ENCODE measurements at regions not wholly inside any gene's neighbourhood (a gene's known extent, or its start where the extent isn't known, plus 50 kb on each side); places are given as distances from the start of the nearest gene placed in this dataset.

DNA sequence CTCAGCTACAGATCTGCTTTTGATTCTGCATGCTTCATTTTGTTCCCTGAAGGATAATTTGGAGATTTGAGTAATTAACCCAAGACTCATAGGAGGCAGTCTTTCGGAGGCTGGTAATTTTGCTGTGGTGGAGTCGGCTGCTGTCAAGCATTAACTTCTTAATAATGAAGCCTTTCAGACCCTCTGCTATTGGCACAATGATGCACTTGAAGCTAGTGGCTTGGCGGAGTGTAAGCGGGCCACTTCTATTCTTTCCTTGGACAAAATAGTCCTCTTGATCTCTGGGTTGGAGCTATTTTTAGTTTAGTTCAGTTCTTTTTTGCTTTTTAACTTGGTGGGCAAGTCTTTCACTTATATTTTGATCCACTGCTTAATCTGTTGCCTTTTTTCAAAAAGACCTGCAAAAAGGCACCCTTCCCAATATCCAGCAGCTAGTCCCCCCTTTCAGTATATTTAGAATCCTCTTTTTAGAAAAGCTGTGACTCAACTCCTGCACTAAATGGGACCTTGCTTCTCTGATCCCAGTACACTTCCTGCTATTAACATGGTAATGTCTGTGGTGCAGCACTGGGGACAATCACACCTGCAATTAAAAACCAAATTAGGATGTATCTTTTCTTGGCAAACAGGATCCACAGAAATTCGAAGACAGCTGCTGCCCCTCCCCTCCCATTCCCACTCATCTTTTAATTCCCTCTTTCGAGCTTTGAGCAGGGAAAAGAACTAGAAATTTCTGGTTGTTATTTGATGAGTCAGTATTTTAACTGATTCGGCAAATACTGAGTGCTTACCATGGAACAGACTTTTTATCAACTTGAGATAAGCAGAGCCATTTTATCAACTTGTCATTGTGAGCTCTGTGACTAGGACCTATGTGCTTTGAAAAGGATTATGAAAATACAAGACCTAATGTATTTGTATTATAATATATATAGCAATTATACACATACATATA is 169.4 kb upstream of the ANKRD55 start:
- TF ChIP-seq, protein P1, sequence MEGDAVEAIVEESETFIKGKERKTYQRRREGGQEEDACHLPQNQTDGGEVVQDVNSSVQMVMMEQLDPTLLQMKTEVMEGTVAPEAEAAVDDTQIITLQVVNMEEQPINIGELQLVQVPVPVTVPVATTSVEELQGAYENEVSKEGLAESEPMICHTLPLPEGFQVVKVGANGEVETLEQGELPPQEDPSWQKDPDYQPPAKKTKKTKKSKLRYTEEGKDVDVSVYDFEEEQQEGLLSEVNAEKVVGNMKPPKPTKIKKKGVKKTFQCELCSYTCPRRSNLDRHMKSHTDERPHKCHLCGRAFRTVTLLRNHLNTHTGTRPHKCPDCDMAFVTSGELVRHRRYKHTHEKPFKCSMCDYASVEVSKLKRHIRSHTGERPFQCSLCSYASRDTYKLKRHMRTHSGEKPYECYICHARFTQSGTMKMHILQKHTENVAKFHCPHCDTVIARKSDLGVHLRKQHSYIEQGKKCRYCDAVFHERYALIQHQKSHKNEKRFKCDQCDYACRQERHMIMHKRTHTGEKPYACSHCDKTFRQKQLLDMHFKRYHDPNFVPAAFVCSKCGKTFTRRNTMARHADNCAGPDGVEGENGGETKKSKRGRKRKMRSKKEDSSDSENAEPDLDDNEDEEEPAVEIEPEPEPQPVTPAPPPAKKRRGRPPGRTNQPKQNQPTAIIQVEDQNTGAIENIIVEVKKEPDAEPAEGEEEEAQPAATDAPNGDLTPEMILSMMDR (IDR thresholded peaks at IDR 0.05) = no peak
- TF ChIP-seq EP300 (IDR thresholded peaks at IDR 0.05) (no peak), POLR2AphosphoS5 (IDR thresholded peaks at IDR 0.05) (no peak)

Data from suprapubic skin (tissue), 4 donors.